ENCODE measurements at regions not wholly inside any gene's neighbourhood (a gene's known extent, or its start where the extent isn't known, plus 50 kb on each side); places are given as distances from the start of the nearest gene placed in this dataset.

DNA sequence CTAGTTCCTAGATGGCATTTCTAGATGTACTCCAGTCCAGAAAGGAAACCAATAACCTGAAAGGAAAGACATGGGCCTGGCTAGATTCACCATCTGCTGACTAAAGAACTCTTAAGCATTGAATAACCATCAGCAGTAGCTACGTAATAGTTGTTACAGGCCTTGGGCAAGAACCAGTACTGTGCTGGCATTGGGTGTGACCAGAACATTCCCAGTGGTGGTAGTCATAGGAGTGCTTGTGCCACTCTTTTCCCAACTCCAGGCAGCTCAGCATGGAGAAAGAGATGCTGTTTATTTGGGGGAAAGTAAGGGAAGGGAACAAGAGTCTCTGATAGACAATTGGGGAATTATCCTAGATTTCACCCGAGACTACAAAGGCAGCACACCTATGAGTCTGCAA lies 333.3 kb downstream of the SLC16A7 start:
- DNase-seq = no peak

DNA sequence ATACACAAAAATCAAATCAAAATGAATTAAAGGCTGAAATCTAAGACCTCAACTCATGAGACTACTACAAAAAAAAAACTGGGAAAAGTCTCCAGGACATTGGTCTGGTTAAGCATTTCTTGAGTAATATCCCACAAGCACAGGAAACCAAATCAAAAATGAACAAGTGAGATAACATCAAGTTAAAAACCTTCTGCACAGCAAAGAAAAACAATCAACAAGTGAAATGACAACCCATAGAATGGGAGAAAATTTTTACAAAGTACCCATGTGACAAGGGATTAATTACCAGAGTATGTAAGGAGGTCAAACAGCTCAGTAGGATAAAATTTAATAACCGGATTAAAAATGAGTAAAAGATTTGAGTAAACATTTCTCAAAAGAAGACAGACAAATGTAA lies 338.7 kb downstream of the SLC16A7 start:
- DNase-seq = no peak

DNA sequence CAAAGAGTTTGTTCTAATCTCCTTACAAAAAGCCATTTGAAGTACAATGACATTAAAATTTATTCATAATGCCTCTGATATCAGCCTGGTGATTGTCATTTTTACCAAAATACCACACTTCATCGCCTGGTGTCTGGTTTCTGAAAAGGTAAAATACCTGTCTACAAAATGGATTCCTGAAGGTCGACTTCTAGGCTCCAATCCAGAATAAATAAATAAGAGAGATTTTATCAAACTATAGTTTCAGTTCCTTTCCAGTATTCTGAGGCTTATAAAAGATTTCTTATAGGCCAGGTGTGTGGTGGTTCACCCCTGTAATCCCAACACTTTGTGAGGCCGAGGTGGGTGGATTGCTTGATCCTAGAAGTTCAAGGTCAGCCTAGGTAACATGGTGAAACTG lies 340.7 kb downstream of the SLC16A7 start:
- no peak for DNase-seq

DNA sequence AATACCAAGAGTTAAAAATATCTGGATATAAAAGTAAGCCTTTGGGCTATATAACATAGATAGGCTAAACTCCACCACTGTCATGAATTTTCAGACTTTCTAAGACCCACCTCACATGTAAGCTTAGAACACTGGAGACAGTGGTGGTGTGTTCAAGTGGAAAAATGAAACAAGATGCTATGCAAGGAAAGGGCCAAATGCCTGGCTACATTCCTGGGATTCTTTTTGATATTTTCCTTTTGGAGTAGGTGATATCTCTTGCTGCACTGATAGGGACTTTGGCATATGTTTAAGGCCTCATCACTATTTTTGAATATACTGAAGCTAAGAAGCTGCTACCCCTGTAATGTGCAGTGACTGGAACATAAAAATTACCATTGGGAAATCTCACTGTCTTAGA lies 341.3 kb downstream of the SLC16A7 start:
- DNase-seq = no peak

DNA sequence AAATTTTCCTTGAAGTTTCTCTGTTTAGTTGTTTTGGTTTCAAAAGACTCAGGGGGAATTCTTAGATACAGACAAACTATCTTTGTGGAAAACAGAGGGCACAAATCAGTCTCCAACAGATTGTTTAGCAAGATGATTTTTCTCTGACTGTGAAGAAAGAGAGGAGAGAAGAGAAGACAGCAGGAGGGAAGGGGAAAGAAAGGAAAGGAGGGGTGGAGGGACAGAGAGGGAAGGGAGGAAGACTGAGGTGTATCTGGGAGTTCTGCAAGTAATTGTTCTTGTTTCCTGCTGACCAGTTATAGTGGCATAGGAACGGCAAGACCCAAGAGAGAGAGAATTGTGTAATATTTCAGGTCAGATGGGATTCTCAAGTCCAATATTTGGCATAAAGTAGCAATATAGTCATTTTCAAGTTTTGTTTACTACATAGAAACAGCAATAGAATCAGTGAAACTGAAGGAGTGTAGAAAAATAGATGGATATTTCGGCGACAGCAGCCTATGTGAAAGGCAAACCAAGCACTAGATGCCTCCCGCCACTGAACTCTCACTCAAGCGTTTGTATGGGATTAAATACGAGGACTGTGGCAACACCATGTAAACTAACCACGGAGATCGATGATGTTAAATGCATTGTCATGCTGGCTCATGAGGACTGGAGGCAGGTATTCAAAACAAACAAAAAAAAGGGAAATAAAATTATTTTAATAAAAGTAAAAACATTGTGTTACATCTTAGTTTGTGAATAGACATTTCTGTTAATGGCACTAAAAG lies 342.5 kb downstream of the SLC16A7 start:
- DNase-seq = no peak

DNA sequence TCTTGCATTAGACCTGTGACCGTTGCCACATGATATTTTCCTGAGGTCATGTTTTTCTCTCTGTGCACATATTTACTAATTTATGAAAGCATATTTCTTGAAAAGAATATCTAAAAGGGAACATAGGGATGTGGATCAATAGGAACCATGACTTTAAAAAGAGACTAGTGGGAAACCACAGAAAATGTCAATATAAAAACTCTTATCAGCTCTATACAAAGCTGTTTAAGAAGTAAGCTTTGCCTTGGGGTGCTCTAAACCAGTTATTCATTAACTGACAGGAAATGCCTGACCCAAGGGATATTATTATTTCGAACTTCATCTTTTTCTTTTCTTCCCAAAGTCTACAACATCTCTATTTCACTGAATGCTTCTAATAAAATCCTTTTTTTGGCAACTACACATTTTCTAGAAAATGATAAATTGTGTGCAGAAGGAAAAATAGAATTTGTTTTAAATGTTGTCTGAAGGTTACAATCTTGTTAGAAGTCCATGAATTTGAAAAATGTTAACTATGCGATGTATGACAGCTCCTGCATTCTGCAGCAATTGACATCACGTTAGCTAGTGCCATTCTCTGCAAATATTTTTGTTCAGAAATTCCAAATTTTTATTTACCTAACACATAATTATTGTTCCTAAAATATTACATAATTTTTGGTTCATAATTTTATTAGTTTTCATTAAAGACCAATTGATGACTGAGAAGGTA lies 345.0 kb downstream of the SLC16A7 start:
- no peak for DNase-seq

DNA sequence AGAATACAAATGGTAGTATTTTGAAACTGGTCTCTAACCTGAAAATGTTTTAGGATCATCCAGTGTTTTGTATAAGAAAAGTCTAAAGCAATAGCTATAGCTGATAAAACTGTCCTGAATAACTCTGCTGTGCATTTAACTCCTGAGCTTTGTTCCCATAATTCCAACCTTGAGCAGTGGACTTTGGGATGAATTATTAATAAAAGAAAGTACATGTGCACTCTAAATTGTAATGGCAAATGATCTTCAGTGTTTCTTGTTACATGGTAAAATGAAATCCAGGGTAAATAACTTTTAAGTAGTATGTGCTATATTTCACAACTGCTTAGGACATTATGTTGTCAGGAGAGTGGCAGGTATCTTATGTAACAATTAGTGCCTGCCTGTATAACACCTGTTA lies 345.6 kb downstream of the SLC16A7 start:
- DNase-seq = no peak

DNA sequence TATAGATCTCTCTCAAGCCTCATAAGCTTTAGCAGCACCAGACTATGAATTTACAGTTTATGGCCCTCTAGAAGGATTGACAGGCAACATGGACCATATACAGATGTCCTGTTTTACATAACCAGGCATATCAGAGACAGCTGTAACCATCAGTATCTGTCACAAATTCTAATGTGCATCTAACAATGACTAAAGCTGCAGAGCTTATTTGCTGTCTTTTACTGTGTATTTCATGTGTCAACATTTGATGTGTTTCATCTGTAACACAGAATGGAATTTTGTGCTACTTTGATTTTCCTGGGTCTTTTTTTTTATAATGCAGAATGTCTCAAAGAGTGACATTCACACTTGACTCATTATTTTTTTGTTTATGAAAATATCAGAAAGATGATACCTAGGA lies 348.3 kb downstream of the SLC16A7 start:
- no peak for DNase-seq

DNA sequence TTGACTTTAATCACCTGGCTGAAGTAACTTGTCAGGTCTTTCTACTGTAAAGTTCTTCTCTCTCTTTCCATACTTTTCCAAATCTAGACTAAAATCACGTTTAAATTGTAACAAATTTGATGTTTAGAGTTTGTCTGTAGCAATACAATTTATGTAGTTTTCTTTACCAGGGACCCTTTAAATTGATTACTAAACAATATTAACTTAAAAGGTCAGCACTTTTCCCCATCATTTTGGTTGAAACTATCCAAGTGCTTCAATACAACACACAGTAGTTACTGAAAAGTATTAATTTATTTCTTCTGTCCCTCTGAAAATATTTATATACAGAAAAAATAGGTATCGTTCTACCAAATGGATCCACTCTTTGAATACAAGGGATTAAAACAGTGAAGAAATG lies 350.8 kb downstream of the SLC16A7 start:
- DNase-seq = no peak

DNA sequence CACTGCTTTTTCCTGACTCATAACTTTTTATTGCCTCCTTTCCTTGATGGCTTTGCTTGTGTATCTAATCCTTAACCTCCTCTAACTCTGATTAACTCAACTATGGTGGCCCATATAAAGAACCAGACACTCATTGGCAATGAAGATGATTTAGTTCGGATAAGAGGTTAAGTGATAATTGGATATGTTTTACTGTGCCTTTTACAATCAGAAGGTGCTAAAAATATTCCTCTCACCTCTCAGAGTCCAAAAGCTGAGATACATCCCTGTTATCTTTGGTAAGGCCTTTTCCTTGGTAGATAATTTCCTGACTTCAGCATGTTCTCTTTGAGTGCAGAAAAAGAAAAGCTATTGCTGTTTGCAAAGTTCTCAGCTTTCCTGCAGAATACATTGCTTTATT lies 367.7 kb downstream of the SLC16A7 start:
- DNase-seq = no peak

DNA sequence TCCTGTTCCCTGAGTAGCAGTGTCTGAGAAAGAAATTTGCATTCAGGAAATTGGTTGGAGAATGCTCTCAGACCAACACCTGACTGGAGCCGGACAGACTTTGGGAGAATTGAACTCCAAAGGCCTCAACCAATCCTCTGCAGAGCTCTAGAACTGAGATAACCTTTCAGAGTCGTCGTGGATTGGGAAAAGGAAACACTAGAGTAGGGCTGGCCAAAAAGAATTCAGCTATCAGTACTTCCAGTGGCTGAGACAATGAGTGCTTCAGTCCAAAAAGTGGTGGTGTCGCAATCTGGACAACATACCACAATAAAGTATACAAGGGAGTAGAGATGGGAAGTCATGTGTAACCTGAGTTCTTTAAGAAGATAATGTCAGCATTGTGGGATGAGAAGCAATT lies 377.1 kb downstream of the SLC16A7 start:
- DNase-seq = no peak

DNA sequence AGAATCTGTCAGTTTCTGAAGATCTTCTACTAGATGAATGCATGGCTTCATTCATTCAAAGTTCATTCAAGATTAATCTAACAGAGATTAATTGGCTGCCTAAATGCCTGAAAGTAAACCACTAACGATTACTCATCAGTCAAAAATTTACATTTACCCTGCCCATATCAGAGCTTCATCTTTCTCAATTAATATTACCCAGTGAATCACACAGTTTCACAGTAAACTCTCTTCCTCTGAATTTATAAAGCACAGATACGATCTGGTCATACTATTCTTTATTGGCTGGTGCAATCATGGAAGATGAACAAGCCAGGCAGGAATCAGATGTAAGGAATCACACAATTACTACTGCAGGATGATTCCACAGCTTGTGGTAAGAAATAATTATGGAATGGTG lies 377.7 kb downstream of the SLC16A7 start:
- no peak for DNase-seq

DNA sequence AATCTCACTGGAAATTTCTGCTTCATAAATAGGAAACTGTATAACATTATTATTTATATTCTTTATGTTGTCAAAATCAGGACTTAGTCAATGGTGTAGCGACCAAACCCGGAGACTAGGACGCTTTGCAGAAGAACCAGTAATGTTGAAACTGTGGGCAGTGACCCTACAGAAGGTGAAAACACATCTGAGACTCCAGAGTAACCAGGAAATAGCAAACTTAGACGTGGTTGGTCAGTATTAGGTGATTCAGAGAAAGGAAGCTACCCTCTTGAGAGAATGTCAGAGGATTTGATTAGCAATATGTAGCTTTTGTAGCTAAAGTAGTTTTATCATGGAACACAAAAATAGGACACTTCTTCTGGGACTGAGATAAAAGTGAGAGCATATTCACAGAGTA lies 381.9 kb downstream of the SLC16A7 start:
- no peak for DNase-seq

DNA sequence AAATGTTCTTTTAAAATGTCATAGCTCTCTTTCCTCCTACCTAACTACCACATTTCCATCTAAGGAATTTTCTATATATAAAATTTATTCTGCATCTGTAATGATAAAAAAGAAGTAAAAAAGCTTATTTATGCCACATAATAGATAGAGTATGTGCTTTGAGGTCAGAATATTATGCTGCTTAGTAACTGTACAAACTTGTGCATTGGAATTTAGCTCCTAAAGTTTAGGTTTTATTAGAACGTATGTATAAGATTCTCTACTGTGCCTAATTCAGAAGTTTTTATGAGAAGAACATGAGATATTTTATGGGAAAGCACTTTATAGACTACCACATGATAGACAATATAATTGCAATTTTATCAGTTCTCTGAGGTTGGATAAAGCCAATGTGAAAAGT lies 384.6 kb downstream of the SLC16A7 start:
- no peak for DNase-seq

DNA sequence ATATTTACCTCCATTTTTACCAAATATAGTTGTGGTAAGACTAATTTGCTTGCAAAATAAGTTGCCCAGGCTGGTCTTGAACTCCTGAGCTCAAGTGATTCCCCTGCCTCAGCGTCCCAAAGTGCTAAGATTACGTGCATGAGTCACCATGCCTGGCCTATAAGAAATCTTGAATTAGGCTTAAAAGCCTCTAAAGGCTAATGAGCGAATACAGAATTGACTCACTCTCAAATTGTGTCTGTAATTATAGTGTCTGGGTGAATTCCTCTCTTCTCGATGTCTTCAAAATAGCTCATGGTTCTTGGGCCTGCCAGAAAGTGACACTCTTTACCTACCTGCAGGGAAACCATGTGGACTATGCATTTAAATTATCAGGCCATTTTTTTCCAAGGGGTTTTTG lies 403.5 kb downstream of the SLC16A7 start:
- no peak for DNase-seq

DNA sequence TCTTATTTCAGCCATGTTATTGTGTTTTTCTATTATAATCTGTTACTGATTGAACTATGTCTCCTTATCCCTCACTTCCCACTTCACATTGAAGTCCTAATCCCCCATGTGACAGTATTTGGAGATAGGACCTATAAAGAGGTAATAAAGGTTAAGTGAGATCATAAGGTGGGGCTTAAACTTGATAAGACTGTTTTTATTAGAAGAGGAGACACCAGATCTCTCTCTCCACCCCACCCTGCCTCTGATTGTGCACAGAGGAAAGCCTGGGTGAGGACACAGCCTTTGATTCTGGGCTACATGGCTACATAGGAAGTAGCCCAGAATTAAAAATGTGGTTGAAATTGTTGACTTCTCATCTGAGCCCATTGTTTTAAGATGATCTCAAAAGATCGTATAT lies 414.7 kb downstream of the SLC16A7 start:
- DNase-seq = no peak

DNA sequence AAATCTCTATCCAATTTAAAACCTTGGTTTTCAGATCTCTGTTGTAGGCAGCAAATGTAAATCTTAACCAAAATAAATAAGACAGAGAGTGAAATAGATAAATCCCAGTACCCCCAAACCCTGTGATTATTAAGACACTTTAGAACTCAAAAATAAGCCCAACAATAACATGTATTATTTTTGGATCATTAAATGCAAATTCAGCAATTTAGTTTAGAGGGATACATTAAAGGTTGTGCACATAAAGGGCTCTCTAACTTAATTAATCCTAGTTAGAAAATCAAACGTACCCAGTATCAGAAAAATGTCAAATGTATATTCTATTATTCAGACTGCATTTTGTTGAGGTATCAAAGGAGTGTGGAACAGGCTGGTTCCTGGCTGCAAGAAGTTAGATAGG lies 416.8 kb downstream of the SLC16A7 start:
- no peak for DNase-seq

DNA sequence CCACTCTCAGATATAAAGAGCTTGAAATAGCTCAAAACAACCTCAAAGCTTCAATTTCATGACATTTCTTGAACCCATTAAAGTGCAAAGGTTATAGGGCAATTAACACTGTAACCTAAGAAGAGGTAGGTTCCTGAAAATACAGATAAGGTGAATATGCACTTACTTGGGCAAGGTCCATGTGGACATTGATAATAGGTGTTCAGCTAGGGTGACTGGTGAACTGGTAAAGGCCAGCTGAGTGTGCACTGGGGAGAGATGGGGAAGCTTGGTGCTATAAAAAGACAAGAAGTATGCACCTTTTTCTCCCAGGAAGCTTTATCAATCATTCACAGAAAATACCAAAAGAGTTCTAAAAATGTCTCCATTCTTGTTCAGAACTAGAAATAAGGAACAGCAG lies 418.6 kb downstream of the SLC16A7 start:
- DNase-seq = no peak

DNA sequence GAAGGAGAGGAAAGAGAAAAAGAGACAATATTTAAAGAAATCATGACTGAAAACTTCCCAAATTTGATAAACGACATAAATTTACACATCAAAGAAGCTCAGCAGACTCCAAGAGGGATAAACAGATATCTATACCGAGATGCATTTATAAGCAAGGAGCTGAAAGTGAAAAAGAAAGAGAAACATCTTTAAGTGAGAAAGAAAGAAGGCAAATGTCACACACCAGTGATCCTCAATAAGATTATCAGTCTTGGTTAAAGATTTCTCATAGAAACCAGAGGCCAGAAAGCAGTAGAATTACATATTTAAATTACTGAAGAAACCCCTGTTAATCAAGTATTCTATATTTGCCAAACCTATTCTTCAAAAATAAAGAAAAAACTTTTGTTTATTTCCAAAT lies 424.2 kb downstream of the SLC16A7 start:
- DNase-seq = no peak

DNA sequence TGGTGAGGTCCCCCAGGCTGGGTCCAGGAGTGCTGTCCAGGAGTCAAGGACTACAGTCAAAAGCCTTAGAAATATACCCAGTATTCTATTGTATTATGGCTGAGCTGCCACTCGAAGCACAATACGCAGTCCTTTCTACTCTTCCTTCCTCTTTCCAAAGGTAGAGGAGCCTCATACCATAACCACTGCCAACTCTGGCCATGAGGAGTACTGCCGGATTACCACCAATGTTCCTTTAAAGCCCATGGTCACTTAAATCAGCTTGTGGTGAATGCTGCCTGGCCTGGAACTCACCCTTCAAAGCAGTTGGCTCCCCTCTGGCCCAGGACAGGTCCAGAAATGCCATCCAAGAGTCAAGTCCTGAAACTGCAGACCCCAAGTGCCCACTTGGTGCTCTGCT lies 425.4 kb downstream of the SLC16A7 start:
- no peak for DNase-seq

DNA sequence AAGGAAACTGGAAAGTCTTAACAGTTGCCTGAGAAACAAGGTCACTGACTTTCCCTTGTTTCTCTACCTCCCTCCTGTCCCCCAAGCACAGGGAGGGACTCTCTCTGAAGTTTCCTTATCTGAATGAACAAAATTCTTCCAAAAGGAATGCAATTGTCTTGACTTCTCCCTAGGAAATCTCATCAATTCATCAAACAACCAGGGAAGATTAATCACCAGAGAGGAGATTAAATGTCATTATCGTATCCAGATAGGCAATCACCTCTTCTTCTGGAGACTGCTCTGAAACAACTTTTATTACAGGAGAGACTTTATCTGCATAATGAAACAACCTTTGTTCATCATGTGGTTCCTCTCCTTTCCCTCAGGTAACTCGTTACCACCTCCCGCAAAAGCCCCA lies 431.4 kb downstream of the SLC16A7 start:
- DNase-seq = no peak

DNA sequence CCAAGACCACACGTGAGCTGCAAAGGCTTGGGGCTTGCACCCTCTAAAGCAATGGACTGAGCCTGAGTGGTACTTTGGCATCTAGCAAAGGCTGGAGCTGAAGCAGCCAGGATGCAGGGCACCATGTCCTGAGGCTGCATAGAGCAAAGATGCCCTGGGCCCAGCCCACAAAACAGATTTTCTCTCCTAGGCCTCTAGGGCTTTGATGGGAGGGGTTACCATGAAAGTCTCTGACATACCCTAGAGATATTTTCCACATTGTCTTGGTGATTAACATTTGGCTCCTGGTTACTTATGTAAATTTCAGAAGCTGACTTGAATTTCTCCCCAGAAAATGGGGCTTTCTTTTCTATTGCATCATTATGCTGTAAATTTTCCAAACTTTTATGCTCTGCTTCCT lies 438.3 kb downstream of the SLC16A7 start:
- no peak for DNase-seq

DNA sequence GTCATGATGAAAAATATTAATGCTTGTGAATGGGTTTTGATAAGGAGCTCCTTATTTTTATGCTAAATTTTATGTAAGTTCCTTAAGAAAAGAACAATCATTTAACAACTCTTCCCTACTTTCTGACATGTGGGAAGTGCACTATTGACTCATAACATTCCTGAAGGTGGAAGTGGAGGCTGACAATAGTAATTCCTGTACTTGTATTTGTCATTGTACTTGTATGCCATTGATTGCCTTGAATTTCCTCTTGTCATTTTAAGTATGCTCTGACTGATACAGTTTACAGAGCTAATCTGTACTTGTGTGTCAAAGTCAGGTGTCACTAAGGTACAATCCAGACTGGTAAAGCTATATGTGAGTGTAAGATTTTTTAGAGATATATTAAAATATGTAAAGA lies 440.0 kb downstream of the SLC16A7 start:
- DNase-seq = no peak

DNA sequence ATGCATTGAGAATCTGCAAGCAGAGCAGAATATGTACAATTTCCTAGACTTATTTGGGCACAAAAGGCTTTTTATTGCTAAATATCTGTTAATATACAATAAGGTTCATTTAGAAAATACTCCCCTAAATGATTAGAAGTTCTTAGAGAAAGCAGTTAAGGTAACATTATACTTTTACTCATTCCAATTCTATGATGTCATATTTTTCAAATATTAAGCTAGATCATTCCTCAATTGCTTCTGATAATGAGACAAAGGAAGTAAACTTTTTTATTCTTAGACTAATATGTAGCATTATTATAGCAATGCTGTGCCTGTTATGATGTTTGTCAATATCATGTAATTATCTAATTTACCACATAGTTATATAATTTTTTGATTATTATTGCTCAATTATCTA lies 447.0 kb downstream of the SLC16A7 start:
- DNase-seq = no peak

DNA sequence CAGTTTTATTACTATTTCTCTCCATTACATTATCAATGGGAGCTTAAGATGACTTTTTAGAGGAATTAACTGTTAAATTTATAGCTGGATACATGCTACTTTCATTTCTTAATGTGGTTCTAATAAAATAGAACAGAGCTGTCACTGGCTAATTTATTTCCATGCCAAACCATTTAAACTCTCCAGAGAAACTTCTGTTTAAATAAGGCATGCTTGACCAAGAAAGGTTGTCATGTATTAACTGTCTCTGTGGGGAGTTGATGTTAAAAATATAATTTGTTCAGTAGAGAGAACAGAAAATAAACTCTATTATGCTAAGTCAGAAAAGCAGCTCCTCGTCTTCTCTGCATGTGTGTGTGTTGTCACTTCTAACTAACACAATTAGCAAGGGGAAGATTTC lies 447.4 kb downstream of the SLC16A7 start:
- no peak for DNase-seq
